ENCODE measurements at regions not wholly inside any gene's neighbourhood (a gene's known extent, or its start where the extent isn't known, plus 50 kb on each side); places are given as distances from the start of the nearest gene placed in this dataset.

- no peak for DNase-seq (ENCODE audit: low read depth in 1 of 2, low spot score in 1 of 2)
- TF ChIP-seq CTCF (IDR thresholded peaks at IDR 0.05; ENCODE audit: insufficient read depth, low read length) = no peak
- Histone ChIP-seq H3K4me3 (replicated peaks; ENCODE audit: insufficient read depth, low read length) (no peak overlapping the region), H3K27me3 (ENCODE audit: insufficient read depth, poor library complexity, severe bottlenecking) (no peaks in the 10 kb centered on the region), H3K27ac (replicated peaks) (no peak overlapping the region)
Measured at GRCh38 chr4:26044524-26044923, 130.5 kb downstream of the SMIM20 start.

GRCh38 chr4:26044983-26045382, 131.0 kb downstream of the SMIM20 start:
- no peak for TF ChIP-seq CTCF (IDR thresholded peaks at IDR 0.05; ENCODE audit: insufficient read depth, low read length)
- TF ChIP-seq REST (IDR thresholded peaks at IDR 0.05; ENCODE audit: insufficient replicate concordance, low read depth) = no peak
- TF ChIP-seq POLR2AphosphoS5 (IDR thresholded peaks at IDR 0.05; ENCODE audit: low read depth) = no peak
- TF ChIP-seq SPI1 (IDR thresholded peaks at IDR 0.05; ENCODE audit: borderline replicate concordance, low read depth) = no peak
- TF ChIP-seq GABPA (IDR thresholded peaks at IDR 0.05; ENCODE audit: low read depth) = no peak
- no peaks in the 10 kb centered on the region for H3K27me3 ChIP-seq (ENCODE audit: insufficient read depth, poor library complexity, severe bottlenecking)
- DNase-seq (ENCODE audit: low read depth in 1 of 2, low spot score in 1 of 2) = no peak
- no peak overlapping the region for H3K27ac ChIP-seq (replicated peaks)
- H3K4me3 ChIP-seq (replicated peaks; ENCODE audit: insufficient read depth, low read length) = no peak overlapping the region

- Histone ChIP-seq H3K4me3 (replicated peaks; ENCODE audit: insufficient read depth, low read length) (no peak overlapping the region), H3K27me3 (ENCODE audit: insufficient read depth, poor library complexity, severe bottlenecking) (no peaks in the 10 kb centered on the region), H3K27ac (replicated peaks) (no peak overlapping the region)
- no peak for DNase-seq (ENCODE audit: low read depth in 1 of 2, low spot score in 1 of 2)
- TF ChIP-seq GABPA (IDR thresholded peaks at IDR 0.05; ENCODE audit: low read depth) (no peak), POLR2AphosphoS5 (IDR thresholded peaks at IDR 0.05; ENCODE audit: low read depth) (no peak), REST (IDR thresholded peaks at IDR 0.05; ENCODE audit: insufficient replicate concordance, low read depth) (no peak), CTCF (IDR thresholded peaks at IDR 0.05; ENCODE audit: insufficient read depth, low read length) (no peak)
Measured at GRCh38 chr4:26047795-26048194, 133.8 kb downstream of the SMIM20 start.

GRCh38 chr4:26048378-26048882, 134.4 kb downstream of the SMIM20 start:
- TF ChIP-seq SPI1 (IDR thresholded peaks at IDR 0.05; ENCODE audit: borderline replicate concordance, low read depth) (no peak), REST (IDR thresholded peaks at IDR 0.05; ENCODE audit: insufficient replicate concordance, low read depth) (no peak), POLR2AphosphoS5 (IDR thresholded peaks at IDR 0.05; ENCODE audit: low read depth) (no peak), GABPA (IDR thresholded peaks at IDR 0.05; ENCODE audit: low read depth) (no peak)
- no peak overlapping the region for H3K4me3 ChIP-seq (replicated peaks; ENCODE audit: insufficient read depth, low read length)
- no peak overlapping the region for H3K27ac ChIP-seq (replicated peaks)
- DNase-seq (ENCODE audit: low read depth in 1 of 2, low spot score in 1 of 2) = no peak
- H3K27me3 ChIP-seq (ENCODE audit: insufficient read depth, poor library complexity, severe bottlenecking) = no peaks in the 10 kb centered on the region

Data from HL-60 (cell line).